BJ (cell line): ENCODE measurements at regions not wholly inside any gene's neighbourhood (a gene's known extent, or its start where the extent isn't known, plus 50 kb on each side); places are given as distances from the start of the nearest gene placed in this dataset.
"Not testable (repeated sequence)": the region's sequence is repeated elsewhere in the genome, so short reads cannot be mapped to it uniquely, and the experiment has no call there.

ENCODE experiments used
- CTCF ChIA-PET: fragments of 350-600 bp; formaldehyde crosslinking; extraction: SDS; loops from one replicate; lab custom pipeline; 2021; ENCODE audit warnings: antibody characterized with exemption, inconsistent platforms; lab: Yijun Ruan, JAX
- POLR2A ChIA-PET: fragments of 300-600 bp; sonication (Branson Sonifier 250); formaldehyde crosslinking; extraction: SDS; loops from one replicate; lab custom pipeline; 2021; ENCODE audit warnings: antibody characterized with exemption; lab: Charles Lee
- DNase-seq: peaks from one replicate; pipeline ENCODE4 v3.0.0-alpha.2; 2011; ENCODE audit warnings: low read depth
- H3K27me3 ChIP-seq: 2 replicates; pipeline ENCODE4 v1.6.0; 2011; ENCODE audit warnings: low read length; ENCODE audit not compliant: control insufficient read depth, insufficient read depth
- H3K36me3 ChIP-seq: 2 replicates; pipeline ENCODE4 v1.5.1; 2011; ENCODE audit warnings: low read length; ENCODE audit not compliant: control insufficient read depth, insufficient read depth
- H3K4me3 ChIP-seq: 2 replicates; pipeline ENCODE4 v1.5.1; 2011; ENCODE audit warnings: low read depth, mild to moderate bottlenecking, control low read depth, low read length
- TF ChIP-seq, protein P1 (sequence below): IDR thresholded peaks from 2 replicates; pipeline ENCODE4 v1.5.1; 2011; ENCODE audit warnings: low read depth, mild to moderate bottlenecking, control low read depth, inconsistent platforms, low read length, moderate library complexity; ENCODE audit not compliant: insufficient read depth

DNA sequence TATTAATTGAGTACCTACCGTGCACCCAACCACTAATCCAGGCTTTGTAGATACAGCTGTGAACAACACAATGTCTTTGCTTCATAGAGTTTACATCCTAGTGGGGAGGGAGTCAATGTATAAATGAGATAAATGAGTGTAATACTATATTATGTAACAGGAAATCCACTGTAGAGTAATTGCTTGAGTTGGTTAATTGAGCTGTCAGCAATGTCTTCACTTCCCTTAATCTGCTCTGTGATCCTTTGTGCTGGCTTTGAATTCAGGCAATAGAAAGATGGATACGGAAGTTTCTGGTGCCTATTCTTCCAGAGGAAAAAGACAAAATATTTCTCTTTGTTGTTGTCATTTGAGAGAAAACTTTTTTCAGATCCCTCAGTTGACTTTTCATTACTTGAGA, 104.0 kb upstream of the SLC16A7 start:
- no peaks in the 10 kb centered on the region for H3K36me3 ChIP-seq
- H3K4me3 ChIP-seq, result no peak overlapping the region
- POLR2A ChIA-PET, result no interaction called here
- CTCF ChIA-PET, result no interaction called here
- no peaks in the 10 kb centered on the region for H3K27me3 ChIP-seq
- DNase-seq, result no peak
- TF ChIP-seq, protein P1, sequence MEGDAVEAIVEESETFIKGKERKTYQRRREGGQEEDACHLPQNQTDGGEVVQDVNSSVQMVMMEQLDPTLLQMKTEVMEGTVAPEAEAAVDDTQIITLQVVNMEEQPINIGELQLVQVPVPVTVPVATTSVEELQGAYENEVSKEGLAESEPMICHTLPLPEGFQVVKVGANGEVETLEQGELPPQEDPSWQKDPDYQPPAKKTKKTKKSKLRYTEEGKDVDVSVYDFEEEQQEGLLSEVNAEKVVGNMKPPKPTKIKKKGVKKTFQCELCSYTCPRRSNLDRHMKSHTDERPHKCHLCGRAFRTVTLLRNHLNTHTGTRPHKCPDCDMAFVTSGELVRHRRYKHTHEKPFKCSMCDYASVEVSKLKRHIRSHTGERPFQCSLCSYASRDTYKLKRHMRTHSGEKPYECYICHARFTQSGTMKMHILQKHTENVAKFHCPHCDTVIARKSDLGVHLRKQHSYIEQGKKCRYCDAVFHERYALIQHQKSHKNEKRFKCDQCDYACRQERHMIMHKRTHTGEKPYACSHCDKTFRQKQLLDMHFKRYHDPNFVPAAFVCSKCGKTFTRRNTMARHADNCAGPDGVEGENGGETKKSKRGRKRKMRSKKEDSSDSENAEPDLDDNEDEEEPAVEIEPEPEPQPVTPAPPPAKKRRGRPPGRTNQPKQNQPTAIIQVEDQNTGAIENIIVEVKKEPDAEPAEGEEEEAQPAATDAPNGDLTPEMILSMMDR, result no peak

DNA sequence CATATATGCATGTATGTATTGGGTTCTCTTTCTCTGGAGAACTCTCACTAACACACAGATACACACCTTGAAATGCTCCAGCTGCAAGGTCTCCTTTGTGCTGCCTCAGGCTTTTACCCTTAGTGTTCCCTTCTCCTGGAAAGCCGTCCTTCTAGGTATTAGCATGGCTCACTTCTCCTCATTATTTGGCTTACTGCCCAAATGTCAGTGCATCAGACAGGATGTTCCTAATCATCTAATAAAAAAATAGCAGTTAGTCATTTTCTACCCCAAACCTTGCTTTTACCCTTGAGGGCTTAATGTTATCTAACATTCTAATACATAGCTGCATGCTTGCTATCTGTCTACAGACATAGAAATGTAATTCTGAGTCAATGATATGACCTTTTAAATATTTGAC, 109.0 kb upstream of the SLC16A7 start:
- CTCF ChIA-PET, result no interaction called here
- no peak overlapping the region for H3K4me3 ChIP-seq
- H3K27me3 ChIP-seq, result no peaks in the 10 kb centered on the region
- DNase-seq, result no peak
- TF ChIP-seq, protein P1, result no peak
- POLR2A ChIA-PET, result no interaction called here
- no peaks in the 10 kb centered on the region for H3K36me3 ChIP-seq

DNA sequence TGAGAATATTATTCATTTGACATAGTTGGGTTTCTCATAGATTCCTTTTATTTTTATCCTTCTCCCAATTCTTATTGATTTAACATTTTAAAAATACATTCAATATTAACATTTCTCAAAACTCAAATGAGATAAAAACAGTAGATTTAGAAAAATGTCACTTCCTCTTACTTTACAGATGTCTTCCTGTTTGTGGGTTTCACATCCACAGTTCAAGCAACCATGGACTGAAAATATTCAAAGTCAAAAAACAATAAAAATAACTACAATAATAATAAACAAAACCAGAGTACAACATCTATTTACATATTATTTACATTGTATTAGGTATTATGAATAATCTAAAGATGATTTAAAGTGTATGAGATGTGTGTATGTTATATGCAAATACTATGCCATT, 111.3 kb upstream of the SLC16A7 start:
- Histone ChIP-seq H3K36me3 (no peaks in the 10 kb centered on the region), H3K4me3 (no peak overlapping the region), H3K27me3 (no peaks in the 10 kb centered on the region)
- TF ChIP-seq, protein P1, result no peak
- CTCF ChIA-PET, result interaction anchor here (0.7 kb wide), 1 partner anchor 12 kb away, joined by 3 read pairs; no protein-coding TSS in a partner anchor
- POLR2A ChIA-PET, result no interaction called here
- no peak for DNase-seq

DNA sequence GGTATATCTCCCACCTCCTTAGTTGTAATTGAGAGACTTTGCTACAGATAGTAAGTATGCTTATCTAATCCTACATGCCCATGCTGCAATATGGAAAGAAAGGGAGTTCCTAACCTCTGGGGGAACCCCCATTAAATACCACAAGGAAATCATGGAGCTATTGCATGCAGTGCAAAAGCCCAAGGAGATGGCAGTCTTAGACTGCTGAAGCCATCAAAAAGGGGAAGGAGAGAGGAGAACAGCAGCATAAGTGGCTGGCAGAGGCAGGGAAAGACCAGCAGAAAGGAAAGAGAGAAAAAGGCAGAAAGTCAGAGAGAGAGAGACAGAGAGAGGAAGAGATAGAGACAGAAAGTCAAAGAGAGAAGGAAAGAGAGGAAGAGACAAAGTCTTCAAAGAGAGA, 121.6 kb upstream of the SLC16A7 start:
- H3K36me3 ChIP-seq, CTCF ChIA-PET, H3K4me3 ChIP-seq, H3K27me3 ChIP-seq, DNase-seq, POLR2A ChIA-PET: not testable (repeated sequence)

DNA sequence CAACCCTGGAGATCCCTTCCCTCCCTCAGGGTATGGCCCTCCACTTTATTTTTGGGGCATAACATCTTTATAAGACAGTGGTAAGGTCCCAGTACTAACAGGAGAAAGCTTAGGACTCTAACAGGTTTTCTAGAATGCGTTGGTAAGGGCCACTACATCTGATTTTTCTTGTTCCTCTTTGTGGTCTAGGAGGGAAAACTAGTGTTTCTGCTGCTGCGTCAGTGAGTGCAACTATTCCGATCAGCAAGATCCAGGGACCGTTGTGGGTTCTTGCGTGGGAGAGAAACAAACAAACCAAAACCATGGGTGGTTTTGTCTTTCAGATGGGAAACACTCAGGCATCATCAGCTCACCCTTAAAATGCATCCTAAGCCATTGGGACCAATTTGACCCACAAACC, 123.6 kb upstream of the SLC16A7 start:
- ChIA-PET POLR2A (no interaction called here), CTCF (interaction anchor here (0.7 kb wide), 1 partner anchor 12 kb away, joined by 3 read pairs; no protein-coding TSS in a partner anchor)
- DNase-seq, result no peak
- Histone ChIP-seq H3K27me3 (no peaks in the 10 kb centered on the region), H3K36me3 (no peaks in the 10 kb centered on the region), H3K4me3 (no peak overlapping the region)
- TF ChIP-seq, protein P1, result no peak

DNA sequence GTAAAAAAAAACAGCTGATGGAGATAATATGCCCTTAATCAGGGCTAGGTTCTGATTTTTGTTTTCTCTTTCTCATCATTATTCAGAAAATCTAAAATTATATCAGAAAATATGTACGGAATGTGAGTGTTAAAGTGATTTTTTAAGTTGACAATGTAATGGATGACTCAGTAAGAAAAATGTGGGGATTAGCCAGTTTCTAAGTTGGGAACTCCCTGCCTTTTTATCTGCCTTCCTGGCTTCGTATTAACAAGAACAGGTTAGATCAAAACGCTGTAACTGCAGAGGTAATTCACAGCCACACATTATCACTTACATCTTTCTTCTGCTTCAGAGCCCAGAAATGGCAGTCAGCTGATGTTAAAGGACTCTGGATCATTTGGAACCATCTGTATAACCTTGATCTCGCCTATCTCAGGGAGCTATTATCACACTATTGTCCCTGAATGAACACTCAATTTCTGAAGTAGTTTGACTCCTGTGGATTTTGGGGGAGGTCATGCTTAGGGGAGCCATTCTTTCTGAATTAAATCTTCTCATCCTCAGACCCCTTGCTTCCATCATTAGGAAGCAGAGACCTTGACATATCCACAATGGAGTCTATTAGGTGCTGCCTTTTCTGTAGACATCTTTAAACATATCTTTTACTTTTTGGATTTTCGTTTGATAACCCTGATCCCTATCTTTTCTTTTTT, 135.7 kb upstream of the SLC16A7 start:
- POLR2A ChIA-PET, result interaction anchor here (0.6 kb wide), 1 partner anchor 9 kb away, joined by 7 read pairs; no protein-coding TSS in a partner anchor
- Histone ChIP-seq H3K36me3 (no peaks in the 10 kb centered on the region), H3K4me3 (no peak overlapping the region), H3K27me3 (no peaks in the 10 kb centered on the region)
- DNase-seq, result no peak
- CTCF ChIA-PET, result no interaction called here
- TF ChIP-seq, protein P1, result no peak
